ENCODE measurements at regions not wholly inside any gene's neighbourhood (a gene's known extent, or its start where the extent isn't known, plus 50 kb on each side); places are given as distances from the start of the nearest gene placed in this dataset.
"Not testable (repeated sequence)": the region's sequence is repeated elsewhere in the genome, so short reads cannot be mapped to it uniquely, and the experiment has no call there.

DNA sequence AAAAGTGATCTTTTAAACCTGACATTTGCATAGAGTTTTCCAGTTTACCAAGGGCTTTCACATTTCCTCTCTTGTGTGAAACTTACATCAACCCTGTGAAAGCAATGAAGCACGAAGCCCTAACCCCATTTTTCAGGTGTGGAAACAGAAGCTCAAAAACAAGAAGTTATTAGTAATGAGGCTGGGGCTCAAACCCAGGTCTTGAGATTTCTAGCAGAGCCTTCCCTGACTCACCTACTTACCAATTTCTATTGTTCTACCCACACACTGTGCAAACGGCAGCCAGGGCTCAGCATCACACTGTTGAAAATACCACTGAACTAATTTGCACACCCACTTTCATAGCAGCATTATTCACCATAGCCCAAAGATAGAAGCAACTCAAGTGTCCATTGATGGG, 117.8 kb upstream of the IGF1R start:
- no peak for DNase-seq

DNA sequence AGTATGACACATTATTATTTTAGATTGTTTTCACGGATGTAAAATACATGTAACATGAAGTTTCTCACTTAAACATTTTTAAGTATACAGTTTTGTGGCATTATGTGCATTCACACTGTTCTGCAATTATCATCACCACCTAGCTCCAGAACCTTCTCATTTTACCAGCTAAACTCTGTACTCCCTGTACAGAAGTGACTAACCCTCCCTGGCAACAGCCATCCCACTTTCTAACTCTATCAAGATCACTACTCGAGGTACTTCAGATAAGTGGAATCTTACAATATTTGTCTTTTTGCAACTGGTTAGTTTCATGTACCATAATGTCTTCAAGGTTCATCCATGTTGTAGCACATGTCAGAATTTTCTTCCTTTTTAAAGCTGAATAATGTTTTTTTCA, 116.3 kb upstream of the IGF1R start:
- DNase-seq = no peak

DNA sequence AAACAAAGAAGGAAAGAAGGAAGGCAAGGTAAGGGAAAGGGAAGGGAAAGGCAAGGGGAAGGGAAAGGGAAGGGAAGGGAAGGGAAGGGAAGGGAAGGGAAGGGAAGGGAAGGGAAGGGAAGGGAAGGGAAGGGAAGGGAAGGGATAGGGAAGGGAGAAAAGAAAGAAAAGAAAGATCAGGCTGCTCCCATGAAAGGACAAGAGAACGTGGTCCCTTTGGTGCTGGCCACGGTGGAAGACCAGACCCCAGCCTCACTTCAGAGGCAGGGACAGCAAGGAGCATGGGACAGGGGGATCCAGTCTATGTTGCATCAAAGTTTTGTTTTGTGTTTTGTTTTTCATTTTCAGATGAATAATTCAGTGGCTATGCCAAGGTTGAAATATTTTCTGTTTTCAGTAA, 111.4 kb upstream of the IGF1R start:
- no peak for DNase-seq

DNA sequence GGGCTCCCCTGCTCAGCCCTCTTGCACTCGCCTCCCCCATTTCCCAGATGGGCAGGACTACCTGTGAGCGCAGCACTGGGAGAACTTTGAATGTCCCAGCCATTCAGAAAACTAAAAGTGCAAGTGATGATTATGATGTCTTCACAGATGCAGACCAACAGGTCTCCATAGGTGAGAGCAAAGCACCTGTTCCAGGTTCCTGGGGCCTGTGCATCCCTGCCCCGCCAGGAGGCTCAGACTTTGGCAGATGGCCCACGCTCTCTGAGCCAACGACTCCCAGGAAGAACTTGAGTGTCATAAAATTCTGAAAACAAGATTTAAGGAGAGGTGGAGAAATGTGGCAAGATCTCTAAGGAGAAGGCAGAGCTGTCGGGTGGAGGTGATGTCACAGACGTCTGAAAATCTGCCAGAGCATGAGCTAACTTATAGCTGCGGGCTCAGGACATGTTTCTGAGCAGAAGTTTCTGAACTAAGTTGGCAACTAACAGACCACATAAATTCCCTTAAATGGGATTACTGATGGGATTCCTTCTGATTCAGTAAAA, 110.8 kb upstream of the IGF1R start:
- no peak for DNase-seq

DNA sequence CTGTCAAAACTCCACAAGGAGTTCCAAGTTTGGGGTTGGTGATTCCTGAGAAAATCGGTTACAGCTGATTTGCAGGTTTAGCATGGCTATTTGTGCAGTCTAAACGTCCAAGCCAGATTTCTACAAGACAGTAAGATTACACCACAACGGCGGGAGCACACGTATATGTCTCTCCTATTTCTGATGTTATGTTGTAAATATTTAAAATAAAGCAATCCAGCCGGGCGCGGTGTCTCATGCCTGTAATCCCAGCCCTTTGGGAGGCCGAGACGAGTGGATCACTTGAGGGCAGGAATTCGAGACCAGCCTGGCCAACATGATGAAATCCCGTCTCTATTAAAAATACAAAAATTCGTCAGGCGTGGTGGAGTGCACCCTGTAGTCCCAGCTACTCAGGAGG, 106.8 kb upstream of the IGF1R start:
- DNase-seq = no peak

DNA sequence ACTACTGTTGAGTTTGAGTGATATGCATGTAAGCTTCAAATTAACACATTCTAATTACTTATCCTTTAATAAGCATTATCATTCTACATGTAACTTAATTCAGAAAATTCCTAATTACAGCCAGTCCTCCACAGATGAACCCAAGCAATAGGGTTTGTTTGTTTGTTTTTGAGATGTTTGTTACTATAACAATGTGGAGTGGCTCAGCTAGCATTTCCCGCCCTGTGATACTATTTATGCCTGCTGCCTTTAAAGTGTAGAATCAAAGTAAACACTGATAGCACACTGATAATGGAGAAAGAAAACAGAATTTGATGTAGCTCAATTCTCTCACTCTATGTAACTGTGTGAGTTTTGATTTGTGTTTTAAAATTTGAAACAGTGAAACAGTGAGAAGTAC, 105.1 kb upstream of the IGF1R start:
- no peak for DNase-seq

DNA sequence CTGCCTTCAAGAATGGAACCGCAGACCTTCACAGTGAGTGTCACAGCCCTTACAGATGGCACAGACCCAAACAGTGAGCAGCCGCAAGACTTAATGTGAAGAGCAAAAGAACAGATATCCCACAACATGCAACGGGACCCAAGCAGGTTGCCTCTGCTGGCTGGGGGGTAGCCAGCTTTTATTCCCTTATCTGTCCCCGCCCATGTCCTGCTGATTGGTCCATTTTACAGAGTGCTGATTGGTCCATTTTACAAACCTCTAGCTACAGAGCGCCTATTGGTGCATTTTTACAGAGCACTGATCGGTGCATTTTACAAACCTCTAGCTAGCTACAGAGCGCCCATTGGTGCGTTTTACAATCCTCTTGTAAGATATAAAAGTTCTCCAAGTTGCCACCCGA, 102.0 kb upstream of the IGF1R start:
- no peak for DNase-seq

DNA sequence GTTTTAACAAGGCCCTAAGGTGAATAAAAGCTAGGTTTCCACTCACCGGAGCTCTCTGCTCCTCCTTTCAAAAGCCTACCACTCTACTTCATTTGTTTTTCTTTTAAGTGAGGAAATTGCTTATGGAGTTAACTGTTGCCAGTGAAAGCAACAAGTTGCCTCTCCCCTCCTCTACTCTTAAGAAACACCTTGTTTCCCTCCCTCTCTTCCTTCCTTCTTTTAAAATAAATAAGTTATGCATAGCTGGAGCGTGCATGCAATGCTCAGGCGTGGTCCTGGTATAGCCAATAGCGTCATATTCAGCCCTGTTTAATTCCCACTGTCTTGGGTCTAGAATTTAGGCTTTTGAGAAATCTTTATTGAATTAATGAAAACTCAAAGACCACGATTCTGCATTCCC, 101.1 kb upstream of the IGF1R start:
- no peak for DNase-seq

DNA sequence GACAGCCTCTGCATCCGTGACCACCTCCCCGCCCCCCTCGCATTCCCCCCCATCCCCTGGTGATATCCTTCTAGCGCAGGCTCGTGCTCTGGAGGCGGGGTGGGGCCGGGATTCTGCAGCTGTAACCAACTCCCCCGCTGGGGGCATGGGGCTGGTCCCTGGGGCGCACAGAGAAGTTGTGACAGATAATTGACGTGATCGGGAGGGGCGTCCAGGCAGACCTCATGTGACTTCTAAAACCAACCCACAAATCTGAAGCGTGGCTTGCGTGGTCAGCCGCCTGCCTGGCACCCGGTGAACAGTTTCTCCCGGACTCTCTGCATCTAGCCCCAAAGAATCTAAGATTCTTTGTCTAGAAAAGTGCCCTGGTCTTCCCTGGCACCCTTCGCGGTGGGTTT, 100.6 kb upstream of the IGF1R start:
- no peak for DNase-seq

DNA sequence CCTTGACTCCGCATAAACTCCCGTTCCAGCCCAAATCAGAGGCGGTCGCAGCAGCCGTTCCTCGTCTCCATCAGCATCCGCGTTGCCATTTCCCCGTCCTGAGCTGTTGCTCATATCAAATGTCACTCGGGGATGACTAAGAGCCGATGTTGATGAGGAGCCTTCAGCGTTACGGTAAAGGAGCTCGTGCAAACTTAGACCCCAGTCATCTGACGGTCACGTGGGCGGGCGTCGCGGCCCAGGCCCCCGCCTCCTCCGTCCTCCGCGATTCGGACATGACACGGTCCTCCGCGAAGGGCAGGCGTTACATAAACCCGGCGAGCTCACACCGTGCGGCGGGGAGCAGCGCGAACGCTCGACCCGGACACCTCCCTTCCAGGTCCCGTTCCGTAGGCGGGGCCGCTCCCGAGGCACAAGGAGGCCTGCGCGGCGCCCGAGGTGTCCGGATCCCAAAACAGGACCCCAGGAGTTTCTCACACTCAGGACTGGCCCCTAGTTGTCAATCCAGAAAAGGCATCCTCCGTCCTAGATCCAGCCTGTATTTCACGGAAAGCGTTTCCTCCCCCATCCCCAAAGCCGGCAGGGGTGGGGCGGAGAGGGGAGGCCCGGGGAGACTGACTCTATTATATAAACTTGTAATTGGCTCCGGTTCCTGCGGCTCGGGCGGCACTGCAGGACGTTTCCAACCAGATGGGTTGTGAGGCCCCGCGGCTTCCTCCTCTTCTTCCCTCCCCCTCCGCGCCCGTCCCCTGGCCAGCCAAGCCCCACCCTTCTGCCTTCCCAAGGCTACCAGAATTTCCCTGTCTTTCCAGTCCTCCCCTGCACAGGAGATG, 100.0 kb upstream of the IGF1R start:
- peak; percentile 54 for DNase-seq

DNA sequence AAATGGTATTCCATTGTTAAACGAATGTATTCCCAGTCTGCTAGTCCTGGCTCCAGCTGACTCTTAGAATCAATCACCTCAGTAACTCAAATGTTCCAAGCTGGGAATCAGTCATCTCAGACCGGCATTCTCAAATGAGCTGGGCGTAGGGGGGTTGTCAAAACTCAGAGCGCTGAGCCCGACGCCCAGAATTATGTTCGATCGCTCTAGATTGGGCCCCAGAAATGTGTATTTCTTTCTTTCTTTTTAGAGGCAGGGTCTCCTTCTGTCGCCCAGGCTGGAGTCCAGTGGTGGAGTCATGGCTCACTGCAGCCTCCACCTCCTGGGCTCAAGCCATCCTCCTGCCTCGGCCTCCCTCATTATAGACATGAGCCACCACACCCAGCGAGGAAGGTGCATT, 99.3 kb upstream of the IGF1R start:
- DNase-seq = no peak

DNA sequence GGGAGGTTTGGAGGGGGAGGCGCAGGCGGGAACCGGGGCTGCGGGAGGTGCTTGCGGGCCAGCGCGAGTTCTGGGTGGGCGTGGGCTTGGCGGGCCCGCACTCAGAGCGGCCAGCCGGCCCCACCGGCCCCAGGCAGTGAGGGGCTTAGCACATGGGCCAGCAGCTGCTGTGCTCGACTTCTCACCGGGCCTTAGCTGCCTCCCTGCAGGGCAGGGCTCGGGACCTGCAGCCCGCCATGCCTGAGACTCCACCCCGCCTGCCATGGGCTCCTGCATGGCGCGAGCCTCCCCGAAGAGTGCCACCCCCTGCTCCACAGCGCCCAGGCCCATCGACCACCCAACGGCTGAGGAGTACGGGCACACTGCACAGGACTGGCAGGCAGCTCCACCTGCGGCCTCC, 98.6 kb upstream of the IGF1R start:
- DNase-seq = no peak

DNA sequence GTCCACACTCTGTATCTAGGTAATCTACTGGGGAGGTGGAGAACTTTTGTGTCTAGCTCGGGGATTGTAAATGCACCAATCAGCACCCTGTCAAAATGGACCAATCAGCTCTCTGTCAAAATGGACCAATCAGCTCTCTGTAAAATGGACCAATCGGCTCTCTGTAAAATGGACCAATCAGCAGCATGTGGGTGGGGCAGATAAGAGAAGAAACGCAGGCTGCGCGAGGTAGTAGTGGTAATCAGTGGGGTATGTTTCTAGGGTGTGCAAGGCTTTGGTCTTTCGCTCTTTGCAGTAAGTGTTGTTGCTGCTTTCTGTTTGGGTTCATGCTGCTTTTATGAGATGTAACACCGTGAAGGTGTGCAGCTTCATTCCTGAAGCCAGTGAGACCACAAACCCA, 98.0 kb upstream of the IGF1R start:
- not testable (repeated sequence) for DNase-seq

DNA sequence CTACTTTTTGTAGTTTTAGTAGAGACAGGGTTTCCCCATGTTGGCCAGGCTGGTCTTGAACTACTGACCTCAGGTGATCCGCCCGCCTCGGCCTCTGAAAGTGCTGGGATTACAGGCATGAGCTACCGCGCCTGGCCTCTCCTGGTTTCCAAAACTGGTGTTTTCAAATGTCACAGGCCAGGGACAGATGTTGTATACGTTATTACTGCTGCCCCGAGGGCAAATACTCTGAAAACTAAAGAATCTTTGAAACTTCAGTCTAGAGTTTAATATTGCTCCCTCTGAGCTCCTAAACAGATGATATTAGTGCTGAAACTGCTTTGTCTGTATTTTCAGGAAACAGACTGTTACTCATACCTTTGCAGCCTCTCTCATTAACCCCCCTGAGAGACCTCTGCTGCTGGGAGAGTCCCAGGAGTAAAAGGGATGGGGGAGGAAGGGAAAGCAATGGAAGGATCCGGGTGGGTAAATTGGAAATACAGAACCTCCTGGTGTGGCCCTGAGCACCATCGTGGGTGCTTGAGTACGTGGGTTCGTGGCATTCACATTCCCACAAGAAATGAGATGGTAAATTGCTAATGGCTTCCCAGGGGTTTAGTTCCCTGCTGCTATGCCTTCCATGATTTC, 96.3 kb upstream of the IGF1R start:
- no peak for DNase-seq

DNA sequence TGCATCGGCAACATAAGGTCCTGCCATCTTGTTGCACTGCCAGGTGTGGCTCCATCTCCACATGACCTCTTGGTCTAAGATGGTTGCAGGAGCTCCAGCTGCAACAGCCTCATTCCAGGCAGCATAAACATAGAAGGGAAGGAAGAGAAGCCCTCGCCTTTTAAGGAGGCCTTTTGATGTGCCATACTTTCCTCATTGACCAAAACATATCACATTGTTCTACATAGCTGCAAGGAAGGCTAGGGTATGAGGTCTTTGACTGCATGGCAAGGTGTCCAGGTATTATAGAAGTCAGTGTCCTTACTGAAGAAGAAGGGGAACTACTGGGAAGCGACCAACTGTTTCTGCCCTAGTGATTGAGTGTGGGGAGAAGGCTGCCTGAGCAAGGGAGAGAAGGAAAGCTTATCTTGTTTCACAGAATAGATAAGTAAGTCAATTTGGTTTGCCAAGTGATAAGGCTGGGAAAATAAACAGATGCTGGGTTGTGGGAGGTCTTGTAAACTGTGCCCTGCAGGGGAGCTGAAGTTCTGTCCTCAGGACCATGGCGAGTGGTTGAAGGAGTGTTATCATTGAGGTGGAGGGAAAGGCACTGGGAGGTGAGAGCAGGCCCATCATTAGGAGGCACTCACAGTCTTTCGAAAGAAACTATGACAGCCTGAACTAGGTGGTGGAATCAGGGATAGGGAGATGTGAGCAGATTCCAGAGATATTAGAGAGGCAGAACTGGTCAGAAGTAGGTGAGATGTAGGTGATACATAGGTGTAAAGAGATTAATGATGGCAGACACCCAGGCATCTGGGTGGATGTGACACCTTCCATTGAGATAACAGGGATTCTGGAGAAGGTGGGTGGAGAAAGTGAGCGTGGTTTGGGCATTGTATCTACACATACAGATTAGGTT, 93.8 kb upstream of the IGF1R start:
- DNase-seq = no peak

DNA sequence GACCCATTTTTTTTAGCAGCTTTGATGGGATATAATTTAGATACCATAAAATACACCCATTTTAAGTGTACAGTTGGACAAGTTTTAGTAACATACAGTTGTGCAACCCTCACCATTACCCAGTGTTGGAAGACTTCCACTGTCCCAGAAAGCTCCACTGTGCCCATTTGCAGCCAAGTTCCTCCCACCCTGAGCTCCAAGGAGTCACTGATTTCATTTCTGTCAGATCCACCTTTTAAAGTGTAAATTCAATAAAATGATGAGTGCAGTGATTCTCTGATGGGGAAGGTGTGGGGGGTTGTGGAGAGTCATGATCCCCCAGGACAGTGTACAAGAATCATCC, 93.2 kb upstream of the IGF1R start:
- DNase-seq = no peak

DNA sequence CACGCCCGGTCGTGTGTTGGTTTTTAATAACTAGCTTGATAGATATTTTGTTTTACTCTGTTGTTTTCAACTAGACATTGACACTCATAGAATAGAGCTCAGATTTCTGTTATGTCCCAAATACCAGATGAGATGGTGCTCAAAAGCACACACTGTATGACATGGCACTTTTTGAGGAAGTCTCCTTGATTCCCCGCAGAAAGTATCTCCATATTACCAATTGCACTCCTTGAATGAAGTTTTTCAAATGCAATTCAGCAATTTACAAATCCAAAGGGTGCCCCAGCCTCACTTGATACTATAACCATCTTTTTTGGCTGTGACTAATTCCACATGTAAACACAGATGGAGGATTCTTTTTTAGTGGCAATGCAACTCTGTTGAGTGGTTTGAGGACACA, 92.0 kb upstream of the IGF1R start:
- no peak for DNase-seq

DNA sequence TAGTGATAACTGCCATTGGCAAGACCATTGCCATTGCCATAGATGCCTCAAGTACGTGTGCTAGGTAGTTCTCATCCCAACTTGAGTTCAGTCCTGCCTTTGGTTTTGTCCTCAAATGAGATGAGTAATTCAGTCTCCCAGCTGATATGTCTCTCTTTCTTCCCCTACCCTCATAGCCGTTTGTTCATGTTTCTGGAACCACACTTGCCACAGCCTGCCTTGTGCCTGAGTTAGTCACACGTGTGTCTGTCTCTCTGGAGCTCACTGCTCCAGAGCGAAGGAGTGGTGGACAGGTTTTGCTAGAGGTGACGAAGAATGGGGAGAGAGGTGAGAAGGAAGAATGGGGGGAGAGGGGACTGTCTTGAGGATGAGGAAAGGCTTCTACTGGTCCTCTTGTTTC, 88.0 kb upstream of the IGF1R start:
- DNase-seq = no peak

DNA sequence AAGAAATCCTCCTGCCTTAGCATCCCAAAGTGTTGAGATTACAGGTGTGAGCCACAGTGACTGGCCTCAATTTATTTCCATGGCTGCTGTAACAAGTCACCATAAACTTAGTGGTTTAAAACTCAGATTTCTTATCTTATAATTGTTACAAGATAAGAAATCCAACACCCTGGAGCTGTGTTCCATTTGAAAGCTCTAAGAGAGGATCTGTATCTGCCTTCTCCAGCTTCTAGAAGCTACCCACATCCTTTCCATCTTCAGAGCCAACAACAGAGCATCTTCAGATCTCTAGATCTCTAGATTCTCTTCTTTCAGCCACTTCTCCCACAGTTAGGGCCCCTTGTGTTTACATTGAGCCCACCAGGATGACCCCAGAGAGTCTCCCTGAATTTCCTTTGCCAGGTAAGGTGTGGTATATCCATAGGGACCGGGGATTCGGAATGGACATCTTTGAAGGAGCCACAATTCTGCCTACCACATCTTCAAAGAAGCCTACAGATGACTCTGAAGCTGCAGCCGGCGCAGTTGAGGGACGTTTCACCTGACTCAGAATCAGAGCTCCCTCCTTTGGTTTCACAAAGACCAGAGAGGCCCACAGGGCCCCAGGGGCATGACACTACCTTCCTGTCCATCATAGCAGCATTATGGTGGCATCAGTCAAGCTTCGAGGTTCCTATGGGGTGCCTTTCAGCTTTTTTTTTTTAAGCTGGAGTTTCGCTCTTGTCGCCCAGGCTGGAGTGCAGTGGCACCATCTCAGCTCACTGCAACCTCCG, 87.0 kb upstream of the IGF1R start:
- DNase-seq = no peak

DNA sequence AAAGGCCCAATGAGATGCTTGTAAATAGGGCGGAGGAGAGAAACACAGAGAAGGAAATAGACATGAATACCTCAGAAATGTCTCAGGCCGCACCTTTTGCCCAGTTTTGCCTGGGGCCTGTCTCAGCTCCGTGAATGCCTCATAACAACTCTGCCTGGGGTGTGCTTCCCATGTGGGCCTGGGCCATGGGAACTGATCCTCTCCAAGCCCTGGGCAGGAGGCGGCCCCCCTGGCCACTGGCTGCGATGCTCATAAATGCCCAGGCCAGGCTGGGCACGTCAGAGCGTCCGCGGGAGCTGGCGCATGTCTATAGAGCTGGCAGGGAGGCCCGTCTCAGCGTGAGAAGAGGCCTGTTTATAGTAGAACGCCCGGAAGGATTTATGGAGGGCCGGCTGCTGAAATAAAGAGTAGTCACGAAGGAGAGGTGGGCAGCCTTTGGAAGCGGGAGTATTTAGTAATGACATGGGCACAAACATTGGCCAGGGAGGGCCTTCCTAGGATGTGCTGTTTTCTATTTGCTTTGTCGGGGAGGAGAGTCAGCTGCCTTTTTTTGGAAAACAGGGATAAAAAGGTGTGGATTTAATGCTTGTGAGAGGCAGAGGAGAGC, 85.9 kb upstream of the IGF1R start:
- no peak for DNase-seq

DNA sequence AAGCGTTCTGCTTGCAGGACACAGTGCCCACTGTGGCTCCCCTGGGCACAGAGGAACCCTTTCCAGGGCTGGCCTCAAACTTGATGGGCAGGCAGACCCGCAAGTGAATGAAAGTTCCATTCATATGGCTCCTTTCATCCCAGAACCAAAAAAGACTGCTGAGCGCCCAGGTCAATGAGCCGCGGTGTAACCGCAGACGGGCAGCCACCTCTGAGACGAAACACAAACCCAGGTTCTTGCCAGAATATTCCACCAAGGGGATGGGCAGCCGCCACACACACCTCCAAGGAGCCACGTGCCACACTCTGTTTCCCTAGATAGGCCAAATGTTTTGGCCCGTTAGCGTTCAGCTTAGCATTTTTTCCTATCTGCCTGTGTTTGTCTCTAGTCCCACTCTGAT, 82.8 kb upstream of the IGF1R start:
- DNase-seq = no peak

DNA sequence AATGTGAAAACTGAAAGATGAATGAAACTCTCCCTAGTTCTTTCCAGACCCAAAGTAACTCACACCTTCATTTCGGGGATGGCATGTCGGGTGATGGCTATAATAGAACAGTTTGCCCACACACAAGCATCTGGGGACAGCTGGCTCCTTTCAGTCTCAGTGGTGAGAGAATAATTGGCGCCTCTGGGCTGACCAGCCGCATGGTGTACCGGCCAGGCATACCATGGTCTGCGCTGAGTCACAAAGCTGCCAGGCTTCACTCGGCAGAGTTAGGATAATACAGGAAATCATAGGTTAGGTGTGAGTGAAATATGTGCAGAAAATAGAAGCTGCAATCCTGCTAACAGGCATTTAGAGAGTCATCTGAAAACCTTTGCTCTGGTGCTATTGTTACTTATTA, 80.4 kb upstream of the IGF1R start:
- no peak for DNase-seq
